ENCODE measurements at regions not wholly inside any gene's neighbourhood (a gene's known extent, or its start where the extent isn't known, plus 50 kb on each side); places are given as distances from the start of the nearest gene placed in this dataset.

DNA sequence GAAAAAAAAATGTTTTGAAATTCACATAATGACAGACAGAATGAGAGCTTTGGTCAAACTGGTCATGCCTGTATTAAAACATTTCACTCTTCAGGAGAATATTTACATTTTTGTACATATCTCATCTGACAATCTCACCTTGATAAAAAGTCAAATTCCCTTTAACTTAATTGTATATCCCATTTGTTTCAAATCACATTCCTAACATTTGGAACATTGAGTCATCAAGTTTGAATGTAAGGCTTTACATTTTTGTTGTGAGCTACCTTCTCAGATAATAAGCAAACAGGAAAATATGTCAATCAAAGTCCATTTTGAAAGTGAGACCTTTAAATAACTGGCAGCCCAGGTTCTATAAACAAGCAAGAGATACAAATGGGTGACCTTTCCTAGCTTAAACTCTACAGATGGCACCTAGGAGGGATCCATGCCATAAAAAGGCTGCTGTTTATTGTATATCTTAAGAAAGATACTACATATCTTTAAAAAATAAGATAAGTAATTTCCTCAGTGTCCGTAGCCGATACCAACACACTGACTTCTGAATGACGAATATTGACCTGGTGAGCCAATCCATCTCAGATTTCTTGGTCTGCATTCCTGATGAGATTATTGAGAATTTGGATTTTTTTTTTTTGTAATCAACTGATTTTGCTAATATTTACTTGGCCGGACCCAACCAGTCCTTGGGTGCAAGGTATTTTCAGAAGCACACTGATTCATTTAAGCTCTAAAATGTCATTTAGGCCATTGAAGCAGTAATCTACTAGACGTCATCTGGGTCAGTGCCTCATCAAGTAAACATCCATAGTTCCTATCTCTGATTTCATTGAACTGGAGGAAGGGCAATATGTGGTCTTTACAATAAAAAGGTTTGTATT lies 259.6 kb downstream of the BTG1 start:
- H3K4me2 ChIP-seq (ENCODE audit: low read length) = no peak overlapping the region
- CTCF ChIA-PET (ENCODE audit: unreplicated experiment) = no interaction called here

DNA sequence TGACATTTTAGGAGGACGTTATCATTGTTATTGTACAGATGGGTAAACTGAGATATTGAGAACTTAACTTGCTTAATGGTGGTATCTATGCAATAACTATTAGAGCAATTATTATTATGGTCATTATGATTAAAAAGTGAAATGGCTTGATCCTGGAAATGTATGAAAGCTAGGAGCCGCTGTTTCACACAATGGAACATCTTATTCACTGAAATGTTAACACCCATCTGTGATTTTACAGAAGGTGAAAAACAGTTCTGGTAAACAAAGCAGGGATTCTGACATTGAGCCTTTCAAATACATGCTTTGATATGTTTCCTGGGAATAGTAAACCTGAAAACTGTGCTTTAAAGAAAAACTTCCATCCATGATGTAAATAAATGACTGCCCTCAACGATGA lies 261.4 kb downstream of the BTG1 start:
- POLR2A ChIA-PET = interaction anchor here (1.8 kb wide), 1 partner anchor 10 kb away, joined by 3 read pairs; no protein-coding TSS in a partner anchor
- CTCF ChIA-PET (ENCODE audit: unreplicated experiment) = interaction anchor here (0.7 kb wide), 1 partner anchor 8 kb away, joined by 3 read pairs; no protein-coding TSS in a partner anchor

More for the DNA sequence above, 259.6 kb downstream of the BTG1 start:
- Histone ChIP-seq H3K36me3 (ENCODE audit: insufficient read depth, low read length) (no peaks in the 10 kb centered on the region), H3K4me3 (ENCODE audit: low read depth, low read length, poor library complexity, severe bottlenecking) (no peak overlapping the region), H2AFZ (ENCODE audit: low read length) (no peak overlapping the region), H3K27ac (ENCODE audit: low read depth, low read length, poor library complexity, severe bottlenecking) (no peak overlapping the region), H3K4me1 (ENCODE audit: insufficient read depth, low read length, poor library complexity, severe bottlenecking) (no peaks in the 10 kb centered on the region), H4K20me1 (ENCODE audit: insufficient read depth, low read length) (no peaks in the 10 kb centered on the region), H3K9me3 (ENCODE audit: low read length) (no peaks in the 10 kb centered on the region), H3K79me2 (ENCODE audit: insufficient read depth, low read depth, low read length) (no peaks in the 10 kb centered on the region), H3K9me2 (ENCODE audit: insufficient read depth, low read length) (no peaks in the 10 kb centered on the region)
- BruUV-seq (replicated peaks) = no TSS peak
- TF ChIP-seq, protein P1, sequence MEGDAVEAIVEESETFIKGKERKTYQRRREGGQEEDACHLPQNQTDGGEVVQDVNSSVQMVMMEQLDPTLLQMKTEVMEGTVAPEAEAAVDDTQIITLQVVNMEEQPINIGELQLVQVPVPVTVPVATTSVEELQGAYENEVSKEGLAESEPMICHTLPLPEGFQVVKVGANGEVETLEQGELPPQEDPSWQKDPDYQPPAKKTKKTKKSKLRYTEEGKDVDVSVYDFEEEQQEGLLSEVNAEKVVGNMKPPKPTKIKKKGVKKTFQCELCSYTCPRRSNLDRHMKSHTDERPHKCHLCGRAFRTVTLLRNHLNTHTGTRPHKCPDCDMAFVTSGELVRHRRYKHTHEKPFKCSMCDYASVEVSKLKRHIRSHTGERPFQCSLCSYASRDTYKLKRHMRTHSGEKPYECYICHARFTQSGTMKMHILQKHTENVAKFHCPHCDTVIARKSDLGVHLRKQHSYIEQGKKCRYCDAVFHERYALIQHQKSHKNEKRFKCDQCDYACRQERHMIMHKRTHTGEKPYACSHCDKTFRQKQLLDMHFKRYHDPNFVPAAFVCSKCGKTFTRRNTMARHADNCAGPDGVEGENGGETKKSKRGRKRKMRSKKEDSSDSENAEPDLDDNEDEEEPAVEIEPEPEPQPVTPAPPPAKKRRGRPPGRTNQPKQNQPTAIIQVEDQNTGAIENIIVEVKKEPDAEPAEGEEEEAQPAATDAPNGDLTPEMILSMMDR (conservative IDR thresholded peaks at IDR 0.05; ENCODE audit: low read length) = no peak
- TF ChIP-seq EZH2phosphoT487 (IDR thresholded peaks at IDR 0.05; ENCODE audit: borderline replicate concordance, low read depth, low read length) = no peak
- POLR2A ChIA-PET = no interaction called here
- DNase-seq (ENCODE audit: low spot score) = no peak
- intact Hi-C loops (cut with micrococcal nuclease; ENCODE audit: unreplicated experiment) = no loop called here

More for the DNA sequence above, 261.4 kb downstream of the BTG1 start:
- TF ChIP-seq, protein P1 (conservative IDR thresholded peaks at IDR 0.05; ENCODE audit: low read length) = no peak
- no peak for TF ChIP-seq EZH2phosphoT487 (IDR thresholded peaks at IDR 0.05; ENCODE audit: borderline replicate concordance, low read depth, low read length)
- no peak overlapping the region for H2AFZ ChIP-seq (ENCODE audit: low read length)
- H3K9me2 ChIP-seq (ENCODE audit: insufficient read depth, low read length) = no peaks in the 10 kb centered on the region
- no peak overlapping the region for H3K4me3 ChIP-seq (ENCODE audit: low read depth, low read length, poor library complexity, severe bottlenecking)
- H3K27ac ChIP-seq (ENCODE audit: low read depth, low read length, poor library complexity, severe bottlenecking) = no peak overlapping the region
- no peaks in the 10 kb centered on the region for H3K36me3 ChIP-seq (ENCODE audit: insufficient read depth, low read length)
- BruUV-seq (replicated peaks) = no TSS peak
- no peaks in the 10 kb centered on the region for H3K4me1 ChIP-seq (ENCODE audit: insufficient read depth, low read length, poor library complexity, severe bottlenecking)
- H4K20me1 ChIP-seq (ENCODE audit: insufficient read depth, low read length) = no peaks in the 10 kb centered on the region
- no peak overlapping the region for H3K4me2 ChIP-seq (ENCODE audit: low read length)
- no peaks in the 10 kb centered on the region for H3K79me2 ChIP-seq (ENCODE audit: insufficient read depth, low read depth, low read length)
- intact Hi-C loops (cut with micrococcal nuclease; ENCODE audit: unreplicated experiment) = no loop called here
- no peaks in the 10 kb centered on the region for H3K9me3 ChIP-seq (ENCODE audit: low read length)
- DNase-seq (ENCODE audit: low spot score) = no peak
